Islet precursor cell (in vitro differentiated cells): ENCODE measurements at regions not wholly inside any gene's neighbourhood (a gene's known extent, or its start where the extent isn't known, plus 50 kb on each side); places are given as distances from the start of the nearest gene placed in this dataset.
A peak's percentile ranks its signal among the peaks of the same experiment; 100 is the strongest.
"Not testable (repeated sequence)": the region's sequence is repeated elsewhere in the genome, so short reads cannot be mapped to it uniquely, and the experiment has no call there.

Experiments used
- DNase-seq: peaks from one replicate; pipeline ENCODE4 v3.0.0-alpha.2; 2018

DNA sequence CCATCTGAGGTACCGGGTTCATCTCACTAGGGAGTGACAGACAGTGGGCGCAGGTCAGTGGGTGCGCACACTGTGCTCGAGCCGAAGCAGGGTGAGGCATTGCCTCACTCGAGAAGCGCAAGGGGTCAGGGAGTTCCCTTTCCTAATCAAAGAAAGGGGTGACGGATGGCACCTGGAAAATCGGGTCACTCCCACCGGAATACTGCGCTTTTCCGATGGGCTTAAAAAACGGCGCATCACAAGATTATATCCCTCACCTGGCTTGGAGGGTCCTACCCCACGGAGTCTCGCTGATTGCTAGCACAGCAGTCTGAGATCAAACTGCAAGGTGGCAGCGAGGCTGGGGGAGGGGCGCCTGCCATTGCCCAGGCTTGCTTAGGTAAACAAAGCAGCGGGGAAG lies 91.0 kb upstream of the SATB1 start:
- not testable (repeated sequence) for DNase-seq

- DNase-seq = no peak
These were observed 88.0 kb upstream of the SATB1 start for GRCh38 chr3:18513091-18513490.

GRCh38 chr3:18512007-18512406 lies 86.9 kb upstream of the SATB1 start:
- no peak for DNase-seq

GRCh38 chr3:18510947-18511346 lies 85.8 kb upstream of the SATB1 start:
- no peak for DNase-seq

DNA sequence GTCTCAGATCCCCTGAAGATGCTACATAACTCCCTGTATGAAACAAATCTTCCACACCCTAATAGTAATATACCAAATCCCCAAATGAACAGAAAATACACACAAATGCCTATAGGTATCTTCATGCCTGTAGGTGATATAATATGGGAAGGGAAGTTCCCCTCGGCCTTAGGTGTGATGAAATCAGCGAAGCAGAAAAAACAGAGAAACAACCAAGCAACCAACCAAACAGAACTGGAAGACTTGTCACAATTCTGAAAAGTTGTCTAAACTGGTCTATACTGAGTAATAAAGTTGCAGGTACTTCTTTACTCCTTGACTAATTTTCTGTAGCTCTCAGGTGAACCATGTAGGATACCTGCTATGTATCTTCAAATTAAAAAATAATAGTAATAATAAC lies 82.2 kb upstream of the SATB1 start:
- no peak for DNase-seq

DNA sequence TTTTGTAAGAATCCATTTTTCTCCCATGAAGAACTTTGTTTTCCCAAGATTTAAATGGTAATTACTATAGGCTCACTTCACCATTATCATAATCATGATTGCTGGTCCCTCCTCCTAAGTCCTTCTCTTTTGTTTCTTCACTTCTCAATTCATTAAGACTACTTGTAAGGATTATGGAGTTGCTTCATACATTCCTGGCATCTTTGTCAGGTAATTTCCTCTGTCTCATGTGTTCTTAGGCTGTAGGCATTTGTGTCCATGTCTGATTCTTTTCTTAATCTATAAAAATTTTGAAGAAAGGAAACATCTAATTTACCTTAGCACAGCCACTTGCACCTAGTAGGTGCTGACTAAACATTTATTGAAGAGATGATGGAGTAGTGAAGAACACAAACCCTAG lies 79.9 kb upstream of the SATB1 start:
- no peak for DNase-seq

- DNase-seq = peak; percentile 57
These were observed 76.7 kb upstream of the SATB1 start for GRCh38 chr3:18501679-18502343.

GRCh38 chr3:18500322-18500721 lies 75.2 kb upstream of the SATB1 start:
- DNase-seq = no peak

DNA sequence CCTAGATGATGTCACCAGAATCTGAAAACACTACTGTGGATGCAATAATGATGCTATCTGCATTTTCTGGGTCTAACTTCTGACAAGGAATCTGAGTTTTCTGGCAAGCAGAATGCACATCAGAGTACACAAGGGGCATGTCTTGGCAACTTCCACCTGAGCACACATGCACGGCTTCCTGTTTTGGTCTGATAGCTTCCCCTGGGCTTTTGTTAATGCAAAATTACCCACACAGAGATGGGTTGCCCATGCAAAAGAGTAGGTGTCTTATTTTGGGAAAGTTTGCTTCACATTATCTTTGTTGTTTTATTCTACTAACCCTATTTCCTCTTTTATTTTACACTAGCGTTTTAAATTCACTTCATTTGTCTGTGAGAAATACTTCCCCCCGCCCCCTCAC lies 74.2 kb upstream of the SATB1 start:
- DNase-seq = no peak

- no peak for DNase-seq
These were observed 69.1 kb upstream of the SATB1 start for GRCh38 chr3:18494251-18494650.

- DNase-seq = no peak
These were observed 64.8 kb upstream of the SATB1 start for GRCh38 chr3:18489939-18490338.

DNA sequence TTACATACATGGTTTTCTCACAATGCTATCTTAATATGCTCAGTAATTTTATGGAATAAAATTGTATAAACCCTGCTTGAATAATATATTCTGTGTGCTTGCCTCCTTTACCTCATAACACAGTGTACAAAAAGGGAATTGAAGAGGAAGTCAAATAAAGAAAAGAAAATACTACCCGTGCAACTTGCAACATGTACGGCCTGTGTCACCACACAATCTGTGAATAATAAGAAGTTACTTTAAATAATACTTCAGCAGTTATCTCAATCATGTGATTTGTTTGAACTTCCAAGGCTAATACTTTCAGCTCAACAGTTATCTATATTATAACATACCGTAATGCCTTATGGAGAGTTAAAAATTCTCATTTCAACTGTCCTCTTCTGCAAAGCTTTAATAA lies 58.1 kb upstream of the SATB1 start:
- no peak for DNase-seq

DNA sequence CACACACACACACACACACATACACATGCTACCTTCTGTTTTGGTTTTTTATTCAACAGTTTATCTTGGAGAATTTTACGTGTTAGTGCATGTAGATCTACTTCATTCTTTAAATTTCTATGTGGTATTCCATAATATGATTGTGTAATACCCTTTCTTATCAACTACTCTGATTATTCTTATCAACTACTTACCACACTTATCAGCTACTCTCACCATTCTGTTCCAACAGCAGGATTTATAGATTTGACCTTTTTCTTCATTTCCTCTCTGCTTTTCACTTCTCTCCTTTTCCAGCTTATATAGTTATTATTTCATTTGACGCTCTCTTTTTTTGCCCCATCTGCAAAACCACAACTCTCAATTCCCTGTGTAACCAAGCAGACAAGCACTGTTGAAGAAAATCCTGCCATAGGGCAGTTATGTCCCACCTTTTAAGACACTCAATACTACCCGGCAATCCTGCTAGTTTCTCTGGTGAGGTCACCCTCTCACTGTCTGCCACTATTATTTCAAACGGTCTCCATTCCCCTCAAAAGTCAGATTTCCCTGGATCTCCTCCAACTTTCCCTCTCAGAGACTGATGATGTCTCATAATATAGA lies 56.9 kb upstream of the SATB1 start:
- no peak for DNase-seq

GRCh38 chr3:18477620-18478019 lies 52.5 kb upstream of the SATB1 start:
- no peak for DNase-seq
